Stimulated activated naive CD8-positive, alpha-beta T cell treated with anti-CD3 and anti-CD28 coated beads, Interleukin-15, Interleukin-2, amounts not matched to agents 100 ng/mL and 50 ng/mL, for 24 hours (primary cell): ENCODE measurements at regions not wholly inside any gene's neighbourhood (a gene's known extent, or its start where the extent isn't known, plus 50 kb on each side); places are given as distances from the start of the nearest gene placed in this dataset.
"Not testable (repeated sequence)": the region's sequence is repeated elsewhere in the genome, so short reads cannot be mapped to it uniquely, and the experiment has no call there.

Experiments used
- H3K27ac Mint-ChIP-seq: one replicate; pipeline ENCODE4 v1.8.0; 2021; ENCODE audit warnings: mild to moderate bottlenecking, mixed read lengths
- H3K27me3 Mint-ChIP-seq: one replicate; pipeline ENCODE4 v1.8.0; 2021; ENCODE audit warnings: mixed read lengths
- H3K36me3 Mint-ChIP-seq: one replicate; pipeline ENCODE4 v1.8.0; 2021; ENCODE audit warnings: low read depth, mixed read lengths
- H3K4me1 Mint-ChIP-seq: one replicate; pipeline ENCODE4 v1.8.0; 2021; ENCODE audit warnings: low read depth, mixed read lengths
- H3K4me3 Mint-ChIP-seq: one replicate; pipeline ENCODE4 v1.8.0; 2021; ENCODE audit warnings: mild to moderate bottlenecking, mixed read lengths
- H3K9me3 Mint-ChIP-seq: one replicate; pipeline ENCODE4 v1.8.0; 2021; ENCODE audit warnings: mixed read lengths

DNA sequence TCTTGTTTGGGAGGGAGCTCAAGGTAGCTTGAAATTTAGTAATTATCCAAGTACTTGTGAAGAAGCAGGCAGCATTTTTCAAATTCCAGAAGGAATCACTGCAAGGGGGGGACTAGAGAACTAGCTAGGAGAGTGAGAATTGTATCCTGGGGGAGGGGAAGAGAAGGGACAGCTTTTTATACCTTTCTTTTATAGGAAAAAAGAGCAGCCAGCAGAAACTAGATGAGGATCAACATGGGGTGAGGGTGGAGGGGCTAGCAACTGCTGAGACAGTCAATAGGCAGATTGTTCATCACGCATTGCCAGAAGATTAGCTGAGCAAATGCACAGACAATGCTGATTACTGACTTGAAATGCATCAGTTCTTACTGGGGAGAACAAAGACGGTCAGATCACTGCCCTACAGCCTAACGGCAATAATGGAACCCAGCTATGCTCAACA, 514.3 kb upstream of the CITED2 start:
- no peak overlapping the region for H3K27ac Mint-ChIP-seq
- no peaks in the 10 kb centered on the region for H3K9me3 Mint-ChIP-seq
- peaks cover 14% of the 10 kb centered on the region for H3K27me3 Mint-ChIP-seq
- no peaks in the 10 kb centered on the region for H3K4me1 Mint-ChIP-seq
- no peaks in the 10 kb centered on the region for H3K36me3 Mint-ChIP-seq
- H3K4me3 Mint-ChIP-seq: no peak overlapping the region

DNA sequence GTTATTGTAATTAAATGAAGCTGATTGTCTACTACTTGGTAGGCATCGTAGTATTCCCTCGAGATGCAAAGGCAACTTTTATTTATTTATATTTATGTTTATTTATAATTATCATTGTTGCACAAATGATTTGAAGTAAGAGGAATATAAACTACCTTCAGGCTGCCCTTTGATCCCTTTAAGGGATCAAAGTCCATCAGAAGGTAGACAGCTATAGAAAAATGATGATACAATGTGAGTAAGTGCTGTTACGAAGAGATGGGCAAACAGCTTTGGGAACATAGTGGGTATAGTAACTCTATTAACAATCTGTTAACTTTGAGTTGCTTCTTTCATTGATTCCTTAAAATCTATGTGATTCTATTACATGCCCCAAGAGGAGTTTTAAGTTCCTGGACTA, 512.8 kb upstream of the CITED2 start:
- H3K27ac Mint-ChIP-seq: no peak overlapping the region
- H3K4me1 Mint-ChIP-seq: no peaks in the 10 kb centered on the region
- H3K27me3 Mint-ChIP-seq: peaks cover 14% of the 10 kb centered on the region
- H3K9me3 Mint-ChIP-seq: no peaks in the 10 kb centered on the region
- no peaks in the 10 kb centered on the region for H3K36me3 Mint-ChIP-seq
- no peak overlapping the region for H3K4me3 Mint-ChIP-seq

DNA sequence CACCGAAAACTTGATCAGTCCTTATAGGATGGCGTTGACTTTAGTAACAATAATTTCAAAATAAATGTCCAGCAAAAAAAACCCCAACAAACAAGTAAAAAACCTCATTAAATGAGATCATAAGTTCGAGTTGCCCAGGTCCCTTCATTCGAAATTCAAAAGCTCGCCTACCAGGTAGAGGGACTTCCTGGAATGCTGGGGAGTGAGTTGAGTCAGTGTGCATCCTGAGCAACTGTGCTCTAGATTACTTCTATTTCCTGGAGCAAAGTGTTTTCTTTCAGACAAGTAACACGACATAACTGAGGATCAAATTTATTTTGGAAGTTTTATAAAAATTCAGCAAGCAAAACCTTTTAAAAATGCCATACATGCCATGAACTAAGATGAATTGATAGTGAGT, 511.9 kb upstream of the CITED2 start:
- Mint-ChIP-seq H3K9me3 (no peaks in the 10 kb centered on the region), H3K4me3 (no peak overlapping the region), H3K36me3 (no peaks in the 10 kb centered on the region), H3K27ac (no peak overlapping the region), H3K4me1 (no peaks in the 10 kb centered on the region), H3K27me3 (peaks cover 11% of the 10 kb centered on the region)

DNA sequence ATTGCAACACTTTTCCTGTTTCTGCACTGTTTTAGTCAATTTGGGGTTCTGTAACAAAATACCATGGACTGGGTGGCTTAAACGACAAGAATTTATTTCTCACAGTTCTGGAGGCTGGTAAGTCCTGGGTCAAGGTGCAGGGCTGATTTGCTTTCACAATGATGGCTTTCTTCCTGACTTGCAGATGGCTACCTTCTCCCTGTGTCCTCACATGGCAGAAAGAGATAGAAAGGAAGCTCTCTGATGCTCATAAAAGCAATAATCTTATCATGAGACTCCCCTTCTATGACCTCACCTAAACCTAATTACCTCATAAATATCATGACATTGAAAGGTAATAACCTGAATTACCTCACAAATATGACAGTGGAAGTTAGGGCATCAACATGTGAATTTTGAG, 511.5 kb upstream of the CITED2 start:
- Mint-ChIP-seq H3K4me1 (no peaks in the 10 kb centered on the region), H3K9me3 (no peaks in the 10 kb centered on the region), H3K36me3 (no peaks in the 10 kb centered on the region), H3K27me3 (peaks cover 11% of the 10 kb centered on the region), H3K27ac (no peak overlapping the region), H3K4me3 (no peak overlapping the region)

DNA sequence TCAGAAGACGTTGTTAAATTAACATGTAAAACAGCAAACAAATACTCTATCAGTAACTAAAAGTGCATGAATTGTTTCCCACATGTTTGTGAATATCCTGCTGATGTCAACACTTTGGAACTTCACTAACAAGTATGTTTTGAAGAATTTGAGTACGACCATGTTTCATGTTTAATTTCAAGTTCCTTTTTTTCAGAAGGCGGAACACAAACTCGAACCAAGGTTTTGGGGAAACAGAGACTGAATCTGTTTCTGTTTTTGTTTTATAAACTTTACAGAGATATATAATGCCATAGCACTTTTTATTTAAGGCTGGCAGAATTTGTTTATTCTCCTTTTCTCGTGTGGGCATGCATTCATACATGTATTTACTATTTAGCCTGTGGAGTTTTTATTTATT, 509.3 kb upstream of the CITED2 start:
- Mint-ChIP-seq H3K27ac (no peak overlapping the region), H3K4me1 (no peaks in the 10 kb centered on the region), H3K9me3 (no peaks in the 10 kb centered on the region)

DNA sequence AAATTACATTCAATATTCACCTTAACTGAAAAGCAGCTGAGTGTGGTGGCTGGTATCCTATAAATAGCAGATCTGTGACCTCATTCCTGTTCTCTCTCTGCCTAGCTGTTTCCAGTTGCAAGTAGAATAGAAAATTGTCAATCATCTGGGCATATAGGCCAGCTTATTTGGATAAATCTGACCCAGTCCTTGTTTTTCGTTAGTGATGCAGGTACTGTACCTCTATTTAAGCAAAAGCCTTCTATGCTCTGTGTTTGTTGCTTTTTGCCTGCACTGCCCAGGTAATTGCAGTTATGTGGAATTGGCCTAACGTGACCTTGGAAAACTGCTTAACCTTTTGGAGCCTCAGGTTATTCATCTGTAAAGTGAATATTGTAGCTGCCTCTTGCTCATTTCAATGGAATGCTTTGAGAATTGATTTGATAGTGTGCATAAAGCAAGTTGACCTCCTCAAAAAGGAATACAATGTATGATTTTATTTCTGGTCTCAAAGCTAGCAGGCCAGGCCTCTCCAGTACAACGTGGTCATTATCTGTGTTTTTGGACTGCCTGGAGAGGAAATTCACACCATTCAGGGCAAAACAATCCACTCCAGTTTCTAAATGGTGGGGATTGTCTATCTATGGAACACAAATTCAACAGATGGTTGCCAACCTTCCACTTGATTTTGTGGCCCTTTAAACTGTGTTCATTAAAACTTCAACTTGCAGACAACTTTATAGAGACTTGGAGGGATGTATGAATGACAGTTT, 508.7 kb upstream of the CITED2 start:
- no peaks in the 10 kb centered on the region for H3K4me1 Mint-ChIP-seq
- H3K4me3 Mint-ChIP-seq: no peak overlapping the region

More for the DNA sequence above, 509.3 kb upstream of the CITED2 start:
- Mint-ChIP-seq H3K36me3 (no peaks in the 10 kb centered on the region), H3K4me3 (no peak overlapping the region), H3K27me3 (peaks cover 7% of the 10 kb centered on the region)

DNA sequence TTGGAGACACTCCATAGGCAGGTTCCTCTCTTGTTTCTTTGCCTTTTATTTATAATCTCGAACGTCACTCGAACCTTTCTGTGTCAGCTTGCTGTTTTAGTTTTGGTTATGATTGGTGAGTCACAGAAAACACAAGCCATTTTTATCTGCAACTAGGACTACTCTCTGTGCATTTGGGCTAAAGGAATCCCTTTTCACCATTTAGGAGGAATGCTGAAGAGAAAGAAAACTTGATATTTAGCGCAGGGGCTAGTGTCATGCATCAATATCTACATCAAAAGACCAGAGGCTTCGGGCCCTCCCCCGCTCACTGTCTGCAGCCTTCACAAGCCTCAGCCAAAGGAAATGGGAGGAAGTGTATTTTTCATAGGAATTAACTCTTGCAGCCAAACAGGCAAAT, 507.8 kb upstream of the CITED2 start:
- H3K27ac Mint-ChIP-seq: no peak overlapping the region
- H3K4me3 Mint-ChIP-seq: no peak overlapping the region
- H3K9me3 Mint-ChIP-seq: no peaks in the 10 kb centered on the region
- no peaks in the 10 kb centered on the region for H3K4me1 Mint-ChIP-seq
- no peaks in the 10 kb centered on the region for H3K27me3 Mint-ChIP-seq
- H3K36me3 Mint-ChIP-seq: no peaks in the 10 kb centered on the region

More for the DNA sequence above, 508.7 kb upstream of the CITED2 start:
- Mint-ChIP-seq H3K27ac (no peak overlapping the region), H3K9me3 (no peaks in the 10 kb centered on the region), H3K36me3 (no peaks in the 10 kb centered on the region), H3K27me3 (peaks cover under 1% of the 10 kb centered on the region)

DNA sequence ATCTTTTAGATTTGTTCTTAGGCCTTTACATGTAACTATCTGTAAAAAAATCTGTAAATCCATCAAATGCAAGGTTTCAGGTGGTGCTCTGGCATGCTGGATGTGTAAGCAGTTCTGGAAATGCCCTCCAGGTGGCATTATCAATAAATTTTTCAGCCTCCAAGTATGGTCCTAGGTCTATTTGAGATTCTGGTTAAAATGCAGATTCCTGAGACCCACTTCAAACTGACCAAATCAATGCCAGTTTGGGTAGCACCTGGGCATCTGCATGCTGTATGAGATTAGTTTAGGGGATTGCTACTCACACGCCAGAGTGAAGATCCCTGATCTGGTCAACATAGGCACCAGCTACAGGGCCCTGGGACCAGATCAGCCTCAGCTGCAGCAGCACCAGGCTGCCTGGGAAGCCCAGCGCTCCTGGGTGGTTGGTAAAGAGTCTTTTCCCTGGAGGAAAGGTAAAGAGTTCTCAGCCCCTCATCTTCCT, 507.3 kb upstream of the CITED2 start:
- Mint-ChIP-seq H3K27me3 (no peaks in the 10 kb centered on the region), H3K9me3 (no peaks in the 10 kb centered on the region), H3K4me1 (no peaks in the 10 kb centered on the region), H3K4me3 (no peak overlapping the region), H3K36me3 (no peaks in the 10 kb centered on the region), H3K27ac (no peak overlapping the region)

DNA sequence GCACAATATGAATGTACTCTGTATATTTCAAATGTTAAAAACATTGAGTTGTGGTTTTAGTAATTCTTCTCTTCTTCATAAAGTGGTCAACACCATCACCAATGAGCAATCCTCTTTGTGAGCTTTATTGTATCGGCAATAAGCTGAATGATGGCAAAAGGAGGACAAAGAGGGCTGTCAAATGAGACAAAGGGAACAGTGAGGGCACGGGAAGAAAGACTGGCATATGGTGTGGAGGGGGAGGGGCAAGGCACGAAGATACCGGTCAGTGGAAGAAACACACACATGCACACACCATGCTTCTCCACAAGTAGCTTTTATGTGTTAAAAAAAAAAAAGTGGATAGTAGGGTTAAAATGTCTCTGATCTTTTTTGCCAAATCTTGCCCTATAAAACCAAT, 506.8 kb upstream of the CITED2 start:
- no peak overlapping the region for H3K27ac Mint-ChIP-seq
- H3K9me3 Mint-ChIP-seq: no peaks in the 10 kb centered on the region
- H3K4me1 Mint-ChIP-seq: no peaks in the 10 kb centered on the region
- no peak overlapping the region for H3K4me3 Mint-ChIP-seq
- no peaks in the 10 kb centered on the region for H3K36me3 Mint-ChIP-seq
- H3K27me3 Mint-ChIP-seq: no peaks in the 10 kb centered on the region

DNA sequence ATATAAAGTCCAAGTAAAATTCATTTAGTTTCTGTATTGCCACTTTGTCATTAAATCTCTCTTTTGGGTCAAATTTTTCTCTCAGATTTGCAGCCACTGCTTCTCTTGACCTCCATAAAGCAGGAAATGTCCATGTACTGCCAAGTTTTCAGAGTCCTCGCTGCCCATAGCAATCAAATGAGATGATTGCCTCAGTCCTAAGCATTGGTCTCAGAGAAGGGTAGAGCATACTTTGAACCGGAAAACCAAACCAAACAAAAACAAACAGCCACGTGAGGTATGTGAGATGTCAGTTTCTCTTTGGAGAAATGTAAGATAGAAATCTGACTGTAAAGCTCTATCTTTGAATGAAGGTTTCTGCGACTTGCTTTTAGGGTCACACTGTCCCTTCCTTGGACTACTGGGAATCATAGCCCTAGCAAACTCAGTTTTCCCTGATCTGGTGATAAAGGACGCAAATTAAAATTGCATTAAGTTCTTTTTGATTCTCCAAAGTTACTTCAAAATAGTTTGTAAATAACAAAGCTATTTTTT, 505.4 kb upstream of the CITED2 start:
- no peaks in the 10 kb centered on the region for H3K27me3 Mint-ChIP-seq
- no peaks in the 10 kb centered on the region for H3K9me3 Mint-ChIP-seq
- H3K27ac Mint-ChIP-seq: no peak overlapping the region
- H3K4me1 Mint-ChIP-seq: no peaks in the 10 kb centered on the region
- no peaks in the 10 kb centered on the region for H3K36me3 Mint-ChIP-seq
- H3K4me3 Mint-ChIP-seq: no peak overlapping the region

DNA sequence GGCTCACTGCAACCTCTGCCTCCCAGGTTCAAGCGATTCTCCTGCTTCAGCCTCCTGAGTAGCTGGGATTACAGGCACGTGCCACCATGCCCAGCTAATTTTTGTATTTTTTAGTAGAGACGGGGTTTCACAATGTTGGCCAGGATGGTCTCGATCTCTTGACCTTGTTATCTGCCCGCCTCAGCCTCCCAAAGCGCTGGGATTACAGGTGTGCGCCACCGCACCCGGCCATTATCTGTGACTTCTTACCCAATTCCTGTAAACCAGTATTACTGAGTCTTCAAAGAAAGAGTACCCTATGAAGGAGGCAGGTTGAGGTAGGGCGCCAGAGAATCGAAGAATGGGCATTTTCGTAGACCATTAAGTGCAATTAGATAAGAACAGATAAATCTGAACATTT, 504.8 kb upstream of the CITED2 start:
- H3K4me3 Mint-ChIP-seq, H3K4me1 Mint-ChIP-seq, H3K36me3 Mint-ChIP-seq, H3K27ac Mint-ChIP-seq, H3K9me3 Mint-ChIP-seq, H3K27me3 Mint-ChIP-seq: not testable (repeated sequence)

DNA sequence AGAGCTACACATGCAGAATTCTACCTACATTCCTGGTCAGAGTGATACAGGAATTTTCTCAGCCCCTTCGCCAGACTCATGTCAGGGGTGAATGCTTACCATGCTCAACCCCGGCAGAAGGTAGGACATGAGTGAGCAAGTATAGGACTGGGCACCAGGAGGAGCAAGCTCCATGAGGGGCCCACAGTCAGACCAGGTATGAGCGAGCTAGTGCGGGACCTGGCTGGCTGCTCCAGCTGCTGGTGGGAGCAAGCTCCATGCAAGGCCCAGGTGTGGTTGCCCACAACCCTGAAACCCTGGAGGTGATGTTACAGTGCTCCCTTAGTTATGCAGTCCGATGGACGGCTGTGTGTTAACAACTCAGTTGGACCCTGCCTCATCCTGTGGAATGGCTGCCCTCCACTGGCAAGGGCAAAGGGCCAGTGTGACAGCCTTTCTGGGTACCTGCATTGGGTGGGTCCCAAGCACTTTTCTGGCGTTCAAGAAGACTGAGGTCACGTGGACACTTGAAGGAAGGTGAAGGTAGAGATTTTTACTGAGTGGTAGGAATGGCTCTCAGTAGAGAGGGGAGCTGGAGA, 503.5 kb upstream of the CITED2 start:
- Mint-ChIP-seq H3K27me3 (no peaks in the 10 kb centered on the region), H3K27ac (no peak overlapping the region), H3K9me3 (no peaks in the 10 kb centered on the region), H3K4me3 (no peak overlapping the region), H3K36me3 (no peaks in the 10 kb centered on the region), H3K4me1 (no peaks in the 10 kb centered on the region)

DNA sequence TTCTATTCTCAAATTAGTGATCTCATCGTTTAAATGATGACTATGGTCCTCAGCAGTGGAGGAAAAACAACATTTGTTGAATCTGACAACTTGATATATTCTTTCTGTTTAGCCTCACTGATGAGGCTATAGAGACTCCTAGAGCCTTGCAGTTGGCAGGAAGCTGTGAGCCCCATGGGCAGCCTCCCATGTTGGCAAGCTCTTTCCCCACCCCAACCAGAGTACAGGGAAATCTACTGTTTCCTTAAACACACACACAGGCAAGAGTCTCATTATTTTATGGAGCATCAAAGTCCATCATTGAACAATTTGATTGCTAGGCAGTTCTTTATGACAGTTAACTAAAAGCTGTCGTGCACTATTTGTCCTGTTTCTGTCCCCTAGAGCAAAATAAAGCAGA, 498.2 kb upstream of the CITED2 start:
- no peaks in the 10 kb centered on the region for H3K9me3 Mint-ChIP-seq
- H3K4me1 Mint-ChIP-seq: no peaks in the 10 kb centered on the region
- no peaks in the 10 kb centered on the region for H3K27me3 Mint-ChIP-seq
- H3K36me3 Mint-ChIP-seq: no peaks in the 10 kb centered on the region
- no peak overlapping the region for H3K4me3 Mint-ChIP-seq
- H3K27ac Mint-ChIP-seq: no peak overlapping the region

DNA sequence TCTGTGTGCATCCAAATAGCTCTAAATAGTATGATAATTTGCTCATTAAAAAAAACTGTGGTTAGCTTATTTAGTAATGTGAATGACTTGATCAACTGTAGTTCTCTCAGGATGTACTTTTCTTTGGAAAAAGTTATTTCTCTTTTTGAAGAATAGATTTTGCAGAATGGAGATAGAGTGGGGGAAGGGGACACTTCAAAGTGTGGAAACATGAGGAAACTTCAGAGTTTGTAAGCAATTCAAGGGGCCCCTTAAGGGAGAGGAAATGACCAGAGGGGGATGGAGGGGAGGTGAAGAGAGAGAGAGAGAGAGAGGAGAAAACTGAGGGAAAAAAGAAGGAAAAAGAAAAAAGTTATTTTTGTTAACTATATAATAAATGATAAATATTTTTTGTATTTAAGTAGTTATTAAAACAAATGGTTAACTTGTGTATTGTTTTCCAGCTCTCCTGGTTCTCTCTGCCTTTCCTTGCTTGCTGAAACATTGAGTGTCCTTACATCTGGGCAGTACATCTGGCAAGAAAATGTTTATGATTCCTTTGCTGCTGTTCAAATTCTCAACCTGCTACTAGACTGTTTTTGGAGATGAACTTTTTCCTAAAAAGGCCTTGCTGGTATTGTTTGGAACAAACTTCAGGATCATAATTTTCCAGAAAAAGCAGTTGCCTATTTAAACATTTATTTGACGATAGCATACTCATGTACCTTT, 497.5 kb upstream of the CITED2 start:
- Mint-ChIP-seq H3K27ac (no peak overlapping the region), H3K9me3 (no peaks in the 10 kb centered on the region), H3K36me3 (no peaks in the 10 kb centered on the region)

DNA sequence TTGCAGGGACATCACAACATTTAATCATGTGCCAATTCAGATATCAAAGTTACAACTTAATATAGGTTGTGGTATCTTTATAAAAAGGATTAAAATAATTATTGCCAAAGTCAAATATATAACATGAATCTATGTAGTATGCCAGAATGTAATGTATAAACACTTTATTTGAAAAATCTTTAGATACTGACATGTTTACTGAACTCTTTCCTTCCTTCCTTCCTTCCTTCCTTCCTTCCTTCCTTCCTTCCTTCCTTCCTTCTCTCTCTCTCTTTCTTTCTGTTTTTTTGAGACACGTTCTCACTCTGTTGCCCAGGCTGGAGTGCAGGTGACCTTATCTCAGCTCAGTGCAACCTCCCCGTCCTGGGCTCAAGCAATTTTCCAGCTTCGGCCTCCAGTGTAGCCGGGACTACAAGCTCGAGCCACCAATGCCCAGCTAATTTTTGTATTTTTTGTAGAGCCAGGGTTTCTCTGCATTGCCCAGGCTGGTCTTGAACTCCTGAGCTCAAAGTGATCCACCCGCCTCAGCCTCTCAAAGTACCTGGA, 496.8 kb upstream of the CITED2 start:
- Mint-ChIP-seq H3K4me3 (no peak overlapping the region), H3K27ac (no peak overlapping the region), H3K36me3 (no peaks in the 10 kb centered on the region), H3K27me3 (no peaks in the 10 kb centered on the region), H3K4me1 (no peaks in the 10 kb centered on the region), H3K9me3 (no peaks in the 10 kb centered on the region)

More for the DNA sequence above, 497.5 kb upstream of the CITED2 start:
- no peaks in the 10 kb centered on the region for H3K4me1 Mint-ChIP-seq
- H3K27me3 Mint-ChIP-seq: no peaks in the 10 kb centered on the region
- H3K4me3 Mint-ChIP-seq: no peak overlapping the region
